HPDE6-E6E7 (cell line): ENCODE measurements at regions not wholly inside any gene's neighbourhood (a gene's known extent, or its start where the extent isn't known, plus 50 kb on each side); places are given as distances from the start of the nearest gene placed in this dataset.
"Not testable (repeated sequence)": the region's sequence is repeated elsewhere in the genome, so short reads cannot be mapped to it uniquely, and the experiment has no call there.

Experiments used
- DNase-seq: peaks from one replicate; pipeline ENCODE4 v3.0.0; 2011; ENCODE audit warnings: missing footprints; ENCODE audit errors: extremely low spot score

GRCh38 chr6:150456466-150456865, 87.7 kb downstream of the IYD start:
- DNase-seq, result no peak

GRCh38 chr6:150456902-150457643, 88.3 kb downstream of the IYD start:
- DNase-seq, result no peak

- no peak for DNase-seq
Observed at GRCh38 chr6:150458579-150458978, 89.8 kb downstream of the IYD start.

GRCh38 chr6:150463852-150464251, 95.0 kb downstream of the IYD start:
- no peak for DNase-seq

GRCh38 chr6:150464966-150465365, 96.2 kb downstream of the IYD start:
- DNase-seq, result no peak

GRCh38 chr6:150465610-150466009, 96.8 kb downstream of the IYD start:
- DNase-seq, result no peak

- peak; percentile 26 for DNase-seq
Observed at GRCh38 chr6:150466196-150466595, 97.4 kb downstream of the IYD start.

- no peak for DNase-seq
Observed at GRCh38 chr6:150470131-150470530, 101.3 kb downstream of the IYD start.

- DNase-seq, result no peak
Observed at GRCh38 chr6:150470960-150471665, 102.3 kb downstream of the IYD start.

GRCh38 chr6:150478656-150479545, 110.1 kb downstream of the IYD start:
- DNase-seq, result no peak

- no peak for DNase-seq
Observed at GRCh38 chr6:150482883-150483409, 114.1 kb downstream of the IYD start.

GRCh38 chr6:150485161-150485958, 114.3 kb upstream of the PLEKHG1 start:
- DNase-seq, result no peak

- DNase-seq, result no peak
Observed at GRCh38 chr6:150486048-150486447, 113.6 kb upstream of the PLEKHG1 start.

GRCh38 chr6:150490586-150490985, 109.1 kb upstream of the PLEKHG1 start:
- no peak for DNase-seq

- peak; percentile 56 for DNase-seq
Observed at GRCh38 chr6:150491131-150491810, 108.4 kb upstream of the PLEKHG1 start.

GRCh38 chr6:150491811-150492172, 107.9 kb upstream of the PLEKHG1 start:
- DNase-seq, result no peak

GRCh38 chr6:150492507-150492906, 107.2 kb upstream of the PLEKHG1 start:
- DNase-seq, result peak; percentile 72

GRCh38 chr6:150492941-150493340, 106.7 kb upstream of the PLEKHG1 start:
- DNase-seq, result peak; percentile 88

- not testable (repeated sequence) for DNase-seq
Observed at GRCh38 chr6:150493552-150493951, 106.1 kb upstream of the PLEKHG1 start.

- DNase-seq, result no peak
Observed at GRCh38 chr6:150494241-150494640, 105.4 kb upstream of the PLEKHG1 start.

- no peak for DNase-seq
Observed at GRCh38 chr6:150495126-150495525, 104.6 kb upstream of the PLEKHG1 start.
